HG02885 (cell line): ENCODE measurements at regions not wholly inside any gene's neighbourhood (a gene's known extent, or its start where the extent isn't known, plus 50 kb on each side); places are given as distances from the start of the nearest gene placed in this dataset.

Experiments
- ATAC-seq: cut with Tn5 transposase; IDR thresholded peaks from one replicate; pipeline ENCODE4 v1.9.1; 2021; ENCODE audit warnings: mild to moderate bottlenecking; ENCODE audit not compliant: unreplicated experiment, poor library complexity

GRCh38 chr4:123249821-123250220 is 146.8 kb upstream of the SPRY1 start:
- no peak for ATAC-seq

GRCh38 chr4:123250843-123251242 is 145.8 kb upstream of the SPRY1 start:
- ATAC-seq: no peak

GRCh38 chr4:123255971-123256370 is 140.6 kb upstream of the SPRY1 start:
- ATAC-seq: no peak

- no peak for ATAC-seq
Observed at GRCh38 chr4:123256901-123257300, 139.7 kb upstream of the SPRY1 start.

GRCh38 chr4:123257591-123257990 is 139.0 kb upstream of the SPRY1 start:
- ATAC-seq: no peak

GRCh38 chr4:123259676-123260646 is 136.6 kb upstream of the SPRY1 start:
- no peak for ATAC-seq

- ATAC-seq: no peak
Observed at GRCh38 chr4:123260653-123261052, 135.9 kb upstream of the SPRY1 start.

- no peak for ATAC-seq
Observed at GRCh38 chr4:123262080-123262479, 134.5 kb upstream of the SPRY1 start.

GRCh38 chr4:123265443-123265842 is 131.2 kb upstream of the SPRY1 start:
- ATAC-seq: no peak

GRCh38 chr4:123266221-123266620 is 130.4 kb upstream of the SPRY1 start:
- no peak for ATAC-seq

- ATAC-seq: no peak
Observed at GRCh38 chr4:123278755-123279154, 117.8 kb upstream of the SPRY1 start.

- no peak for ATAC-seq
Observed at GRCh38 chr4:123283371-123283895, 113.2 kb upstream of the SPRY1 start.

- no peak for ATAC-seq
Observed at GRCh38 chr4:123284168-123284567, 112.4 kb upstream of the SPRY1 start.

- no peak for ATAC-seq
Observed at GRCh38 chr4:123286903-123287466, 109.6 kb upstream of the SPRY1 start.

GRCh38 chr4:123288309-123289025 is 108.1 kb upstream of the SPRY1 start:
- peak; percentile 45 for ATAC-seq

- ATAC-seq: no peak
Observed at GRCh38 chr4:123291329-123291728, 105.3 kb upstream of the SPRY1 start.

- no peak for ATAC-seq
Observed at GRCh38 chr4:123297836-123298235, 98.8 kb upstream of the SPRY1 start.

GRCh38 chr4:123298261-123298660 is 98.3 kb upstream of the SPRY1 start:
- ATAC-seq: no peak

- no peak for ATAC-seq
Observed at GRCh38 chr4:123298801-123299200, 97.8 kb upstream of the SPRY1 start.

- ATAC-seq: no peak
Observed at GRCh38 chr4:123299212-123299691, 97.3 kb upstream of the SPRY1 start.
